H1 (cell line): ENCODE measurements at regions not wholly inside any gene's neighbourhood (a gene's known extent, or its start where the extent isn't known, plus 50 kb on each side); places are given as distances from the start of the nearest gene placed in this dataset.

Experiments
- BCL11A ChIP-seq, 2 experiments: IDR thresholded peaks; one replicate each; pipeline ENCODE4 v1.6.1; 2011; ENCODE audit warnings: low read depth in 2 of 2, low read length in 2 of 2, mild to moderate bottlenecking in 2 of 2
- CHD2 ChIP-seq: IDR thresholded peaks from 2 replicates; pipeline ENCODE4 v1.6.1; 2012; ENCODE audit warnings: low read length, improper control_type of control experiment
- CTBP2 ChIP-seq: IDR thresholded peaks from 2 replicates; pipeline ENCODE4 v1.7.0; 2011; ENCODE audit warnings: borderline replicate concordance, mild to moderate bottlenecking, moderate library complexity, mixed read lengths, low read length; ENCODE audit not compliant: insufficient read depth, insufficient read length
- EGR1 ChIP-seq: IDR thresholded peaks from 2 replicates; pipeline ENCODE4 v1.6.1; 2011; ENCODE audit warnings: low read depth, low read length, borderline replicate concordance
- KDM1A ChIP-seq: fragments of 200-600, 300-600 bp; sonication (generic); IDR thresholded peaks from 2 replicates; pipeline ENCODE4 v1.7.1; 2016; ENCODE audit warnings: mild to moderate bottlenecking, low read length, borderline replicate concordance
- KDM4A ChIP-seq: IDR thresholded peaks from one replicate; pipeline ENCODE4 v1.7.1; 2012; ENCODE audit warnings: low read depth, mild to moderate bottlenecking, moderate library complexity, low read length, inconsistent platforms; ENCODE audit not compliant: severe bottlenecking
- POLR2AphosphoS5 ChIP-seq: IDR thresholded peaks from 2 replicates; pipeline ENCODE4 v1.6.1; 2011; ENCODE audit warnings: low read depth, low read length
- TF ChIP-seq, protein P1 (sequence below): fragments of 300-600 bp; sonication (generic); IDR thresholded peaks from 2 replicates; pipeline ENCODE4 v1.7.1; 2012; ENCODE audit warnings: low read length, moderate library complexity, mild to moderate bottlenecking, inconsistent platforms; ENCODE audit not compliant: insufficient replicate concordance

DNA sequence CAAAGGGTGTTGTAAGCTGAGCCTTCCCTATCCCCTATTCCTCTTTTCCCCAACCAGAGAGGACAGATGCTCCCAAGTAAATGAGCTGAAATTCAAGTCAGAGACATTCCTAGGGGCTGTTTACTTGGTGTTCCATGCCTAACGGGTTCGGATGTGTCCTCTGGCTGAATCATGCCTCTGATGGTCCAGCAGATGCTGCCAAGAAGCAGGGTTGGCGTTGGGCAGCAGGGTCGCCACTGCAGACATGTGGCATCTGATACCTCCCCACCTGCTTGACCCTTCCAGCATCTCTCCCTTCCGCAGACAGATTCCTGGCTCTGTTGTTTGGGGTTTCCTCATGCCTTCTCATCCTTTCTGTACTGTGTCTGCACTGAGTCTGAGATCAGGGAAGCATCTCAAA is 108.3 kb downstream of the HNRNPLL start (continued):
- TF ChIP-seq, protein P1, sequence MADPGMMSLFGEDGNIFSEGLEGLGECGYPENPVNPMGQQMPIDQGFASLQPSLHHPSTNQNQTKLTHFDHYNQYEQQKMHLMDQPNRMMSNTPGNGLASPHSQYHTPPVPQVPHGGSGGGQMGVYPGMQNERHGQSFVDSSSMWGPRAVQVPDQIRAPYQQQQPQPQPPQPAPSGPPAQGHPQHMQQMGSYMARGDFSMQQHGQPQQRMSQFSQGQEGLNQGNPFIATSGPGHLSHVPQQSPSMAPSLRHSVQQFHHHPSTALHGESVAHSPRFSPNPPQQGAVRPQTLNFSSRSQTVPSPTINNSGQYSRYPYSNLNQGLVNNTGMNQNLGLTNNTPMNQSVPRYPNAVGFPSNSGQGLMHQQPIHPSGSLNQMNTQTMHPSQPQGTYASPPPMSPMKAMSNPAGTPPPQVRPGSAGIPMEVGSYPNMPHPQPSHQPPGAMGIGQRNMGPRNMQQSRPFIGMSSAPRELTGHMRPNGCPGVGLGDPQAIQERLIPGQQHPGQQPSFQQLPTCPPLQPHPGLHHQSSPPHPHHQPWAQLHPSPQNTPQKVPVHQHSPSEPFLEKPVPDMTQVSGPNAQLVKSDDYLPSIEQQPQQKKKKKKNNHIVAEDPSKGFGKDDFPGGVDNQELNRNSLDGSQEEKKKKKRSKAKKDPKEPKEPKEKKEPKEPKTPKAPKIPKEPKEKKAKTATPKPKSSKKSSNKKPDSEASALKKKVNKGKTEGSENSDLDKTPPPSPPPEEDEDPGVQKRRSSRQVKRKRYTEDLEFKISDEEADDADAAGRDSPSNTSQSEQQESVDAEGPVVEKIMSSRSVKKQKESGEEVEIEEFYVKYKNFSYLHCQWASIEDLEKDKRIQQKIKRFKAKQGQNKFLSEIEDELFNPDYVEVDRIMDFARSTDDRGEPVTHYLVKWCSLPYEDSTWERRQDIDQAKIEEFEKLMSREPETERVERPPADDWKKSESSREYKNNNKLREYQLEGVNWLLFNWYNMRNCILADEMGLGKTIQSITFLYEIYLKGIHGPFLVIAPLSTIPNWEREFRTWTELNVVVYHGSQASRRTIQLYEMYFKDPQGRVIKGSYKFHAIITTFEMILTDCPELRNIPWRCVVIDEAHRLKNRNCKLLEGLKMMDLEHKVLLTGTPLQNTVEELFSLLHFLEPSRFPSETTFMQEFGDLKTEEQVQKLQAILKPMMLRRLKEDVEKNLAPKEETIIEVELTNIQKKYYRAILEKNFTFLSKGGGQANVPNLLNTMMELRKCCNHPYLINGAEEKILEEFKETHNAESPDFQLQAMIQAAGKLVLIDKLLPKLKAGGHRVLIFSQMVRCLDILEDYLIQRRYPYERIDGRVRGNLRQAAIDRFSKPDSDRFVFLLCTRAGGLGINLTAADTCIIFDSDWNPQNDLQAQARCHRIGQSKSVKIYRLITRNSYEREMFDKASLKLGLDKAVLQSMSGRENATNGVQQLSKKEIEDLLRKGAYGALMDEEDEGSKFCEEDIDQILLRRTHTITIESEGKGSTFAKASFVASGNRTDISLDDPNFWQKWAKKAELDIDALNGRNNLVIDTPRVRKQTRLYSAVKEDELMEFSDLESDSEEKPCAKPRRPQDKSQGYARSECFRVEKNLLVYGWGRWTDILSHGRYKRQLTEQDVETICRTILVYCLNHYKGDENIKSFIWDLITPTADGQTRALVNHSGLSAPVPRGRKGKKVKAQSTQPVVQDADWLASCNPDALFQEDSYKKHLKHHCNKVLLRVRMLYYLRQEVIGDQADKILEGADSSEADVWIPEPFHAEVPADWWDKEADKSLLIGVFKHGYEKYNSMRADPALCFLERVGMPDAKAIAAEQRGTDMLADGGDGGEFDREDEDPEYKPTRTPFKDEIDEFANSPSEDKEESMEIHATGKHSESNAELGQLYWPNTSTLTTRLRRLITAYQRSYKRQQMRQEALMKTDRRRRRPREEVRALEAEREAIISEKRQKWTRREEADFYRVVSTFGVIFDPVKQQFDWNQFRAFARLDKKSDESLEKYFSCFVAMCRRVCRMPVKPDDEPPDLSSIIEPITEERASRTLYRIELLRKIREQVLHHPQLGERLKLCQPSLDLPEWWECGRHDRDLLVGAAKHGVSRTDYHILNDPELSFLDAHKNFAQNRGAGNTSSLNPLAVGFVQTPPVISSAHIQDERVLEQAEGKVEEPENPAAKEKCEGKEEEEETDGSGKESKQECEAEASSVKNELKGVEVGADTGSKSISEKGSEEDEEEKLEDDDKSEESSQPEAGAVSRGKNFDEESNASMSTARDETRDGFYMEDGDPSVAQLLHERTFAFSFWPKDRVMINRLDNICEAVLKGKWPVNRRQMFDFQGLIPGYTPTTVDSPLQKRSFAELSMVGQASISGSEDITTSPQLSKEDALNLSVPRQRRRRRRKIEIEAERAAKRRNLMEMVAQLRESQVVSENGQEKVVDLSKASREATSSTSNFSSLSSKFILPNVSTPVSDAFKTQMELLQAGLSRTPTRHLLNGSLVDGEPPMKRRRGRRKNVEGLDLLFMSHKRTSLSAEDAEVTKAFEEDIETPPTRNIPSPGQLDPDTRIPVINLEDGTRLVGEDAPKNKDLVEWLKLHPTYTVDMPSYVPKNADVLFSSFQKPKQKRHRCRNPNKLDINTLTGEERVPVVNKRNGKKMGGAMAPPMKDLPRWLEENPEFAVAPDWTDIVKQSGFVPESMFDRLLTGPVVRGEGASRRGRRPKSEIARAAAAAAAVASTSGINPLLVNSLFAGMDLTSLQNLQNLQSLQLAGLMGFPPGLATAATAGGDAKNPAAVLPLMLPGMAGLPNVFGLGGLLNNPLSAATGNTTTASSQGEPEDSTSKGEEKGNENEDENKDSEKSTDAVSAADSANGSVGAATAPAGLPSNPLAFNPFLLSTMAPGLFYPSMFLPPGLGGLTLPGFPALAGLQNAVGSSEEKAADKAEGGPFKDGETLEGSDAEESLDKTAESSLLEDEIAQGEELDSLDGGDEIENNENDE: no peak
- TF ChIP-seq CTBP2: no peak
- no peak for TF ChIP-seq EGR1
- TF ChIP-seq POLR2AphosphoS5: no peak
- TF ChIP-seq BCL11A (IDR thresholded peaks at IDR 0.05; ENCODE audit: low read depth in 2 of 2, low read length in 2 of 2): no peak
- no peak for TF ChIP-seq KDM4A
- no peak for TF ChIP-seq KDM1A
- no peak for TF ChIP-seq CHD2
